Kidney glomerular epithelial cell (primary cell): ENCODE measurements at regions not wholly inside any gene's neighbourhood (a gene's known extent, or its start where the extent isn't known, plus 50 kb on each side); places are given as distances from the start of the nearest gene placed in this dataset.
A peak's percentile ranks its signal among the peaks of the same experiment; 100 is the strongest.

Experiments used
- DNase-seq: peaks from one replicate; lab custom pipeline; 2025; lab: John Stamatoyannopoulos, UW

GRCh38 chr14:100467046-100467750, 120.0 kb downstream of the BEGAIN start:
- no peak for DNase-seq

DNA sequence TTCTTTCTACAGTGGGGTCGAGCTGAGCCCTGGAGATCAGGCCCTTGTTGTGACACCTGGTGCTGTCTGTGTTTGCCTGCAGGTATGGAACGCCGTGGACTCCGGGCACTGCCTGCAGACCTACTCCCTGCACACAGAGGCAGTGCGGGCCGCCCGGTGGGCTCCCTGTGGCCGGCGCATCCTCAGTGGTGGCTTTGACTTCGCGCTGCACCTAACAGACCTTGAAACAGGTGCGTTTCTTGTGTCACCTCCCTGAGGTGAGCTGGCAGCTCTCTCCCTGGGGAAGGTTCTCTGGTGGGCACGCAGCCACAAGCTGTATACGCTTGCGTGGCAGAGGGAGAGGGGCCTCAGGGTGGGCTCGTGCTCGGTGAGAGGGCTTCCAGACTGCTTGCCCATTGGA, 119.3 kb downstream of the BEGAIN start:
- DNase-seq, result no peak

GRCh38 chr14:100468557-100468956, 118.7 kb downstream of the BEGAIN start:
- no peak for DNase-seq

- no peak for DNase-seq
These were observed 117.3 kb downstream of the BEGAIN start for GRCh38 chr14:100469632-100470522.

GRCh38 chr14:100470523-100470897, 116.7 kb downstream of the BEGAIN start:
- no peak for DNase-seq

- no peak for DNase-seq
These were observed 115.7 kb downstream of the BEGAIN start for GRCh38 chr14:100471441-100472093.

DNA sequence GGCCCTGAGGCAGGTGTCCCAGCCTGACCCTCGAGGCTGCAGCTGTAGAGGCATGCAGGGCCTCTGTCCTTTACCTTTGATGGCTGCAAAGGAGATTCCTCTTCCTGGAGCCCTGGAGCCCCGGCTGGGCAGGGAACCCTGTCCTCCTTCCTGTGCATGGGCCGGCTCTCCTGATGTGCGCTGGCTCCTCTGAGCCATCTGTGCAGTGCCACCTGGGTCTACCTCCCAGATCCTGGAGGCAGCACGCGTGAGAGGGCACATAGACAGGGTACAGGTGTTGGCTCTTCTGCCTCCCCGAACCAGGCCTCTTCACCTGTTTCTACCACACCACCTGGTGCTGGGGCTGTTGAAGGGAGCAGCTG, 115.1 kb downstream of the BEGAIN start:
- DNase-seq, result no peak

DNA sequence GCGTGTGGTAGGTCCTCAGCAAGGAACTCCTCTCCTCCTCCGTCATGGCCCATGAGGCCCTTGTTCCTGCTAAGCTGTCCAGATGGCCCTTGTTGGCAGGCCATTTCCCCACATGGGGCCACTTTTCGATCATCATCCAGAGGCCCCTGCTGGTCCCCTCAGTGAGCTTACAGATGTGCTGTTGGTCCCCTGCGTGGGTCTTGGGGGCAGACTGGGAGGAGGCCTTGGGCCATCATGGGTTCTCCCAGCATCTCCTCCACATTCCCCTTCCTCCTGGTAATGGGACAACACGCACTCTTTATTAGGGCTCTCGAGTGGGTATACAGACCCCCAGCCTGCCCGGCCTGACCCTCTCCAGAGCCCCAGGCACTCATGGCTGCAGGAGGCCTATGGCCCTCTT, 114.7 kb downstream of the BEGAIN start:
- DNase-seq, result no peak

DNA sequence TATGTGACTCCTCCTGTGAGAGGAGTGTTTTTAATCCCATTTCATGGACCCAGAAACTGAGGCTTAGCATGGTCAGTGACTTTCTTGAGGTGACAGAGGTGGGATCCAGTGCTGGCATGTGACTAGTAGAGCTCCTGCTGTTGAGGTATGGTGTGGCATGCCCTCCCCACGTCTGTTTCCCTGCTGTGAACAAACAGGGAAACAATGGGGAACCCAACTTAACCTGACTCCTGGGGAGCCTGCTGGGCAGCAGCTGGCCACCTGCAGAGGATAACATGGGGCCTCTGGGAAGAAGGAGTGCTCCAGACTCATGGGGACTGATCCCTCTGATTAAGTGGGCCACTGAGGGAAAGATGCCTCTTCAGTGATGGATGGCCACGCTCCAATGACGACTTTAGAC, 114.0 kb downstream of the BEGAIN start:
- DNase-seq, result no peak

GRCh38 chr14:100474196-100474595, 113.0 kb downstream of the BEGAIN start:
- no peak for DNase-seq

GRCh38 chr14:100475268-100475667, 111.9 kb downstream of the BEGAIN start:
- no peak for DNase-seq

GRCh38 chr14:100476012-100476822, 111.0 kb downstream of the BEGAIN start:
- DNase-seq, result peak; percentile 94

DNA sequence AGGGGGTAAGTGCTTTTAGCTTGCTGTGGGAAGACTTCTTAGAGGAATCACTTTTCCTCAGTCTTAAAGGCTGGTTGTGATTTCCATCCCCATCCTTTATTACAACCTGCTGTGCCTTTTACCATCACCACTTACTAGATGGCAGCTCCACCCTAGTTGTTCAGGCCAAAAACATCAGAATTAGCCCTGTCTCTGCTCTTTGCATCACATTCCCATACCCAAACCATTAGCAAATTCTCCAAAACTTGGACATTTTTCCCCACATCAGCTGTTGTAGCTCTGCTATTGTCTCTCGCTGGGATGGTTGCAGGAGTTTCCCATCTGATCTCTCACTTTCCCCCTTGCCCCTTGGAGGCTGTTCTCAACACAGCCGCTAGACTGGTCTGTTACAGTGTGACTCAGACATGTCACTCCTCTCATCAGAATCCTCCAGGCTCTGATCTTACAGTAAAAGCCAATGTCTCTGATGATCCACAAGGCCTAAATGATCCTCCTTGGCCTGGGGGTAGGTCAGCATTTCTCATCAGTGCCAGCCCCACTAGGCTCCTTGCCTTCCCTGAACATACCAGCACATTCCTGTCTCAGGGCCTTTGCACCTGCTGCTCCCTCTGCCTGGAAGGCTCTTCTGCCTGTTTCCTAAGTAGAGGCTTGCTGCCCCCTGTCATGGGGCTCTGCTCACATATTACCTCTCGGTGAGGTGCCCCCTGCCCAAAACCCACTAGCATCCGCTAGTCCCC, 102.5 kb downstream of the BEGAIN start:
- DNase-seq, result no peak

- DNase-seq, result peak; percentile 47
These were observed 101.0 kb downstream of the BEGAIN start for GRCh38 chr14:100486025-100486828.
